ENCODE measurements at regions not wholly inside any gene's neighbourhood (a gene's known extent, or its start where the extent isn't known, plus 50 kb on each side); places are given as distances from the start of the nearest gene placed in this dataset.

- Mint-ChIP-seq H3K36me3 (ENCODE audit: low read depth) (no peaks in the 10 kb centered on the region), H3K4me3 (ENCODE audit: unreplicated experiment) (no peak overlapping the region), H3K27me3 (ENCODE audit: low read depth) (peaks cover 3% of the 10 kb centered on the region), H3K4me1 (ENCODE audit: low read depth) (no peaks in the 10 kb centered on the region), H3K9me3 (ENCODE audit: low read depth) (peaks cover 15% of the 10 kb centered on the region), H3K27ac (ENCODE audit: unreplicated experiment) (no peak overlapping the region)
- no peak for DNase-seq (ENCODE audit: low spot score)
- TF ChIP-seq CTCF (IDR thresholded peaks at IDR 0.05) = no peak
Measured at GRCh38 chr5:133716532-133717183, 104.3 kb upstream of the FSTL4 start.

GRCh38 chr5:133715616-133716015 is 103.3 kb upstream of the FSTL4 start:
- Mint-ChIP-seq H3K4me3 (ENCODE audit: unreplicated experiment) (no peak overlapping the region), H3K4me1 (ENCODE audit: low read depth) (no peaks in the 10 kb centered on the region), H3K27me3 (ENCODE audit: low read depth) (peaks cover 3% of the 10 kb centered on the region), H3K36me3 (ENCODE audit: low read depth) (no peaks in the 10 kb centered on the region), H3K27ac (ENCODE audit: unreplicated experiment) (no peak overlapping the region), H3K9me3 (ENCODE audit: low read depth) (peaks cover 7% of the 10 kb centered on the region)
- TF ChIP-seq CTCF (IDR thresholded peaks at IDR 0.05) = no peak
- DNase-seq (ENCODE audit: low spot score) = no peak

DNA sequence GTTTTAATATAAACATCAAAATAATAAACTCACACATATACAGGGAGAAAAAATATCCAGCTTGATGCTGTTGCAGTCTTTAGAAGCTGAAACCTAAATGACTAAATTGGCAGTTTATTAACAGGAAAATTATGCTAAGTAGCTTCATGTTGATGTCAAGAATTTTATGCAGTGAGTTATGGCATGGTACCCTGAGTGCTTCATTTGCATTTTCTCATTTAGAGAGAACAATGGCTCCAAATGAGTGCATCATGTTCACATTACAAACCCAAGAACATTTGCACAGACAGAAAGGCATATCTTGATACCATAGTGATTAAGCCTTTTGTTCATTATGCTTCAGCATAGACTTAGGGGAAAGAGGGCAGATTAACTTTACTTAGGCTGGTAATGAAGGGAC is 102.9 kb upstream of the FSTL4 start:
- TF ChIP-seq CTCF (IDR thresholded peaks at IDR 0.05) = no peak
- Mint-ChIP-seq H3K27ac (ENCODE audit: unreplicated experiment) (no peak overlapping the region), H3K9me3 (ENCODE audit: low read depth) (peaks cover 3% of the 10 kb centered on the region), H3K4me3 (ENCODE audit: unreplicated experiment) (no peak overlapping the region), H3K36me3 (ENCODE audit: low read depth) (no peaks in the 10 kb centered on the region), H3K27me3 (ENCODE audit: low read depth) (peaks cover 3% of the 10 kb centered on the region), H3K4me1 (ENCODE audit: low read depth) (no peaks in the 10 kb centered on the region)
- DNase-seq (ENCODE audit: low spot score) = no peak

DNA sequence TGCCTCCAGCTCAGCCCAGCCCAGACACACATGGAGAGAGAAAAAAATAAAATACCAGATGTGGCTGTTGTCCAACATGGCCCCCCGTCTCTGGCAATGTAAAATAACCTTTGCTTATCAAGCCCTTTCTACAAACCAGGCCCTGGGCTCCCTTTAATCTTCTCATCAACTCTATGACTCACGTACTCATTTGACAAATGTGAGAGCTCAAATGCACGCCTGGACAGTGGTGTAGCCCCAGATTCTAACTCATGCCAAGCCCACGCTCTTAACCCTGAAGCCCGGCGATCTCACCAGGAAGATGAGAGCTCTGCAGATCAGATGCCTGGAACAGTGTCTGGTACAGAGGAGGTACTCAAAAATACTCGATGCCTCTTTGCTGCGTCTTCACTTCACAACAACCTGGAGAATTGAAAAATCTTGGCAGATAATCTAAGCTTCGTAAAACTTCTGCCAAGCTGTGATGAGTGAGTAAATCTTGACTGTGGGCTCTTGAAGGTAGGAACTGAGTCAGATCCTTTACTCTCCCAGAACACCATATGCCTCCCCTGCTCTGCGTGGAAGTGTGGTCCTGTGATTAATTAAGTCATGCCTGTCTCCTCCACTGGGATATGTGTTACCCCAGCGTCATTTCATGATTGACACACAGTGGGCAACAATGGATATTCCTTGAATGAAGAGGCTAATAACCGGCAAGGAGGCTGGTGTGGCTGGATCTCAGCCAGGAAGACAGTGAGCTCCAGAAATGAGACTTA is 102.0 kb upstream of the FSTL4 start:
- DNase-seq (ENCODE audit: low spot score) = no peak
- H3K36me3 Mint-ChIP-seq (ENCODE audit: low read depth) = no peaks in the 10 kb centered on the region
- H3K27ac Mint-ChIP-seq (ENCODE audit: unreplicated experiment) = no peak overlapping the region

DNA sequence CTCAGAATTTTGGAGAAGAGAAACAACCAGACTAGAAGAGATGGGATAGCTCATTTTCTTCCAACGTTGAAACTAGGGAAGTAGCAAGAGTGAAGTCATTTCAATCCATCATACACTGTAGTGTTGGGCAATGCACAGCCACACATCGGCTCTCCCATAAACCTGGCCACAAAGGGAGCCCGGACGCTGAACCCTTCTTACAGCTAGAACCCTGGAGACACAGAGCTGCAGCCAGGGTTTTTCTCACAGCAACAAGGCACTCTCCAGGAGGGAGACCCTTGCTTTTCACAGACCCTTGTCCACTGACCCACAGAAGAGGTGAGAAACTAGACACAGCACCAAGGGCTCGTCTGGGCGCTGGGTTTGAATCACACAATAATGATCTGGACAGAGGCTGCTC is 101.4 kb upstream of the FSTL4 start:
- H3K4me1 Mint-ChIP-seq (ENCODE audit: low read depth) = peaks cover 8% of the 10 kb centered on the region
- no peak overlapping the region for H3K27ac Mint-ChIP-seq (ENCODE audit: unreplicated experiment)
- no peaks in the 10 kb centered on the region for H3K36me3 Mint-ChIP-seq (ENCODE audit: low read depth)
- peaks cover 3% of the 10 kb centered on the region for H3K9me3 Mint-ChIP-seq (ENCODE audit: low read depth)
- no peak overlapping the region for H3K4me3 Mint-ChIP-seq (ENCODE audit: unreplicated experiment)
- peaks cover 3% of the 10 kb centered on the region for H3K27me3 Mint-ChIP-seq (ENCODE audit: low read depth)
- no peak for TF ChIP-seq CTCF (IDR thresholded peaks at IDR 0.05)
- no peak for DNase-seq (ENCODE audit: low spot score)

More for the DNA sequence above, 102.0 kb upstream of the FSTL4 start:
- H3K4me1 Mint-ChIP-seq (ENCODE audit: low read depth) = peaks cover 3% of the 10 kb centered on the region
- H3K9me3 Mint-ChIP-seq (ENCODE audit: low read depth) = peaks cover 3% of the 10 kb centered on the region
- H3K4me3 Mint-ChIP-seq (ENCODE audit: unreplicated experiment) = no peak overlapping the region
- peaks cover 3% of the 10 kb centered on the region for H3K27me3 Mint-ChIP-seq (ENCODE audit: low read depth)
- no peak for TF ChIP-seq CTCF (IDR thresholded peaks at IDR 0.05)

Data from chondrocyte (in vitro differentiated cells).